HG03103 (cell line): ENCODE measurements at regions not wholly inside any gene's neighbourhood (a gene's known extent, or its start where the extent isn't known, plus 50 kb on each side); places are given as distances from the start of the nearest gene placed in this dataset.

Source experiments
- ATAC-seq: cut with Tn5 transposase; IDR thresholded peaks from one replicate; pipeline ENCODE4 v1.9.1; 2021; ENCODE audit warnings: low read depth; ENCODE audit not compliant: unreplicated experiment

GRCh38 chr2:103809941-103810441 is 1043.9 kb upstream of the POU3F3 start:
- no peak for ATAC-seq

- no peak for ATAC-seq
These were observed 1043.0 kb upstream of the POU3F3 start for GRCh38 chr2:103810875-103811274.

GRCh38 chr2:103814016-103814415 is 1039.9 kb upstream of the POU3F3 start:
- ATAC-seq: no peak

- no peak for ATAC-seq
These were observed 1038.2 kb upstream of the POU3F3 start for GRCh38 chr2:103815731-103816130.

- ATAC-seq: no peak
These were observed 1036.2 kb upstream of the POU3F3 start for GRCh38 chr2:103817746-103818145.

GRCh38 chr2:103818176-103818575 is 1035.7 kb upstream of the POU3F3 start:
- no peak for ATAC-seq

- no peak for ATAC-seq
These were observed 1034.3 kb upstream of the POU3F3 start for GRCh38 chr2:103819599-103819998.

- ATAC-seq: no peak
These were observed 1030.1 kb upstream of the POU3F3 start for GRCh38 chr2:103823847-103824246.

- no peak for ATAC-seq
These were observed 1006.6 kb upstream of the POU3F3 start for GRCh38 chr2:103847276-103847675.

GRCh38 chr2:103859238-103859637 is 994.7 kb upstream of the POU3F3 start:
- ATAC-seq: no peak

- no peak for ATAC-seq
These were observed 993.9 kb upstream of the POU3F3 start for GRCh38 chr2:103860016-103860415.

- no peak for ATAC-seq
These were observed 985.5 kb upstream of the POU3F3 start for GRCh38 chr2:103868396-103868795.

GRCh38 chr2:103873716-103874351 is 980.1 kb upstream of the POU3F3 start:
- ATAC-seq: no peak

- ATAC-seq: no peak
These were observed 978.8 kb upstream of the POU3F3 start for GRCh38 chr2:103875131-103875530.

GRCh38 chr2:103875531-103875930 is 978.4 kb upstream of the POU3F3 start:
- no peak for ATAC-seq

GRCh38 chr2:103876611-103877010 is 977.3 kb upstream of the POU3F3 start:
- no peak for ATAC-seq

GRCh38 chr2:103879101-103879500 is 974.8 kb upstream of the POU3F3 start:
- no peak for ATAC-seq

GRCh38 chr2:103880081-103880834 is 973.7 kb upstream of the POU3F3 start:
- no peak for ATAC-seq

GRCh38 chr2:103887625-103888024 is 966.3 kb upstream of the POU3F3 start:
- ATAC-seq: no peak

GRCh38 chr2:103896182-103896581 is 957.7 kb upstream of the POU3F3 start:
- no peak for ATAC-seq

GRCh38 chr2:103898561-103898960 is 955.4 kb upstream of the POU3F3 start:
- ATAC-seq: no peak

GRCh38 chr2:103902347-103902746 is 951.6 kb upstream of the POU3F3 start:
- ATAC-seq: no peak
